ENCODE measurements at regions not wholly inside any gene's neighbourhood (a gene's known extent, or its start where the extent isn't known, plus 50 kb on each side); places are given as distances from the start of the nearest gene placed in this dataset.

- no peak for DNase-seq
- TF ChIP-seq CTCF (IDR thresholded peaks at IDR 0.05) = no peak
- no peaks in the 10 kb centered on the region for H3K27me3 ChIP-seq
- H3K36me3 ChIP-seq = no peaks in the 10 kb centered on the region
- H3K27ac ChIP-seq = no peak overlapping the region
- no peak for FAIRE-seq
- intact Hi-C loops (cut with DNase I) = no loop called here
- H3K4me1 ChIP-seq = no peaks in the 10 kb centered on the region
- H3K9me3 ChIP-seq = peaks cover 0 to 4% (median 0%) of the 10 kb centered on the region in 4 donors
- 53 to 57% methylated on average over 3 of the region's 3 CpGs for WGBS, 2 donors
- H3K4me3 ChIP-seq = no peak overlapping the region
- no peak for ATAC-seq
Measured at GRCh38 chr10:10178476-10178875, 839.2 kb upstream of the CELF2 start.

- intact Hi-C loops (cut with DNase I) = no loop called here
- no peaks in the 10 kb centered on the region for H3K36me3 ChIP-seq
- no peak for TF ChIP-seq CTCF (IDR thresholded peaks at IDR 0.05)
- FAIRE-seq = no peak
- H3K27ac ChIP-seq = no peak overlapping the region
- no peak for ATAC-seq
- H3K27me3 ChIP-seq = no peaks in the 10 kb centered on the region
- no peak for DNase-seq
- no peak overlapping the region for H3K4me3 ChIP-seq
- WGBS, 2 donors = 73 to 82% methylated on average over 4 of the region's 4 CpGs
- no peaks in the 10 kb centered on the region for H3K4me1 ChIP-seq
- no peaks in the 10 kb centered on the region for H3K9me3 ChIP-seq
Measured at GRCh38 chr10:10193848-10194247, 823.8 kb upstream of the CELF2 start.

- Histone ChIP-seq H3K4me1 (no peaks in the 10 kb centered on the region), H3K4me3 (no peak overlapping the region), H3K27me3 (no peaks in the 10 kb centered on the region), H3K27ac (no peak overlapping the region), H3K36me3 (no peaks in the 10 kb centered on the region), H3K9me3 (no peaks in the 10 kb centered on the region)
- DNase-seq (no peak), FAIRE-seq (no peak), ATAC-seq (no peak)
- WGBS, 2 donors = 75 to 81% methylated on average over 5 of the region's 5 CpGs
- intact Hi-C loops (cut with DNase I) = no loop called here
- TF ChIP-seq CTCF (IDR thresholded peaks at IDR 0.05) = no peak
Measured at GRCh38 chr10:10196701-10197100, 821.0 kb upstream of the CELF2 start.

GRCh38 chr10:10197423-10197822 is 820.2 kb upstream of the CELF2 start:
- H3K4me3 ChIP-seq = no peak overlapping the region
- no peaks in the 10 kb centered on the region for H3K4me1 ChIP-seq
- 69 to 85% methylated on average over 4 of the region's 4 CpGs for WGBS, 2 donors
- no peaks in the 10 kb centered on the region for H3K36me3 ChIP-seq
- no peaks in the 10 kb centered on the region for H3K9me3 ChIP-seq
- DNase-seq = no peak
- FAIRE-seq = no peak
- no peak for TF ChIP-seq CTCF (IDR thresholded peaks at IDR 0.05)
- H3K27me3 ChIP-seq = no peaks in the 10 kb centered on the region
- no peak overlapping the region for H3K27ac ChIP-seq
- ATAC-seq = no peak
- intact Hi-C loops (cut with DNase I) = no loop called here

GRCh38 chr10:10198363-10198762 is 819.3 kb upstream of the CELF2 start:
- Histone ChIP-seq H3K9me3 (no peaks in the 10 kb centered on the region), H3K4me1 (no peaks in the 10 kb centered on the region), H3K27me3 (no peaks in the 10 kb centered on the region), H3K27ac (no peak overlapping the region), H3K4me3 (no peak overlapping the region), H3K36me3 (no peaks in the 10 kb centered on the region)
- no peak for FAIRE-seq
- intact Hi-C loops (cut with DNase I) = no loop called here
- DNase-seq = no peak
- WGBS, 2 donors = 60 to 70% methylated on average over 6 of the region's 6 CpGs
- TF ChIP-seq CTCF (IDR thresholded peaks at IDR 0.05) = no peak
- no peak for ATAC-seq
